ENCODE measurements at regions not wholly inside any gene's neighbourhood (a gene's known extent, or its start where the extent isn't known, plus 50 kb on each side); places are given as distances from the start of the nearest gene placed in this dataset.

GRCh38 chr4:100938698-100939097 lies 408.6 kb downstream of the PPP3CA start:
- no peak for TF ChIP-seq CTCF (IDR thresholded peaks at IDR 0.05; ENCODE audit: unreplicated experiment in 3 of 3)
- no peak overlapping the region for H3K27ac Mint-ChIP-seq
- H3K4me3 Mint-ChIP-seq: no peak overlapping the region
- no peaks in the 10 kb centered on the region for H3K27me3 Mint-ChIP-seq (ENCODE audit: low read depth)
- no peaks in the 10 kb centered on the region for H3K36me3 Mint-ChIP-seq (ENCODE audit: low read depth)
- H3K4me1 Mint-ChIP-seq: peaks cover 9% of the 10 kb centered on the region
- peaks cover 11% of the 10 kb centered on the region for H3K9me3 Mint-ChIP-seq

- no peaks in the 10 kb centered on the region for H3K27me3 Mint-ChIP-seq (ENCODE audit: low read depth)
- no peaks in the 10 kb centered on the region for H3K36me3 Mint-ChIP-seq (ENCODE audit: low read depth)
- H3K4me1 Mint-ChIP-seq: peaks cover 9% of the 10 kb centered on the region
- no peak for TF ChIP-seq CTCF (IDR thresholded peaks at IDR 0.05; ENCODE audit: unreplicated experiment in 3 of 3)
- H3K9me3 Mint-ChIP-seq: peaks cover 3% of the 10 kb centered on the region
- no peak overlapping the region for H3K4me3 Mint-ChIP-seq
- H3K27ac Mint-ChIP-seq: peak overlapping the region in 2 of 3 experiments; percentile 31 to 40
These were observed 410.5 kb downstream of the PPP3CA start for GRCh38 chr4:100936661-100937375.

- peak in 1 of 3 experiments; percentile 15 for TF ChIP-seq CTCF (IDR thresholded peaks at IDR 0.05; ENCODE audit: unreplicated experiment in 3 of 3)
- no peaks in the 10 kb centered on the region for H3K36me3 Mint-ChIP-seq (ENCODE audit: low read depth)
- peaks cover 3% of the 10 kb centered on the region for H3K9me3 Mint-ChIP-seq
- no peak overlapping the region for H3K27ac Mint-ChIP-seq
- no peaks in the 10 kb centered on the region for H3K27me3 Mint-ChIP-seq (ENCODE audit: low read depth)
- no peak overlapping the region for H3K4me3 Mint-ChIP-seq
- peaks cover 9% of the 10 kb centered on the region for H3K4me1 Mint-ChIP-seq
These were observed 412.2 kb downstream of the PPP3CA start for GRCh38 chr4:100935090-100935489.

- TF ChIP-seq CTCF (IDR thresholded peaks at IDR 0.05; ENCODE audit: unreplicated experiment in 3 of 3): no peak
These were observed 413.7 kb downstream of the PPP3CA start for GRCh38 chr4:100933628-100934027.

GRCh38 chr4:100929758-100930157 lies 411.9 kb upstream of the EMCN start:
- Mint-ChIP-seq H3K4me1 (no peaks in the 10 kb centered on the region), H3K27ac (no peak overlapping the region), H3K27me3 (ENCODE audit: low read depth) (no peaks in the 10 kb centered on the region), H3K9me3 (no peaks in the 10 kb centered on the region), H3K4me3 (no peak overlapping the region), H3K36me3 (ENCODE audit: low read depth) (no peaks in the 10 kb centered on the region)
- no peak for TF ChIP-seq CTCF (IDR thresholded peaks at IDR 0.05; ENCODE audit: unreplicated experiment in 3 of 3)

More at GRCh38 chr4:100933628-100934027, 413.7 kb downstream of the PPP3CA start:
- Mint-ChIP-seq H3K4me3 (no peak overlapping the region), H3K9me3 (no peaks in the 10 kb centered on the region), H3K4me1 (peaks cover 9% of the 10 kb centered on the region), H3K27ac (no peak overlapping the region), H3K36me3 (ENCODE audit: low read depth) (no peaks in the 10 kb centered on the region), H3K27me3 (ENCODE audit: low read depth) (no peaks in the 10 kb centered on the region)

GRCh38 chr4:100929135-100929534 lies 411.3 kb upstream of the EMCN start:
- H3K27ac Mint-ChIP-seq: no peak overlapping the region
- H3K36me3 Mint-ChIP-seq (ENCODE audit: low read depth): no peaks in the 10 kb centered on the region
- H3K4me1 Mint-ChIP-seq: no peaks in the 10 kb centered on the region
- TF ChIP-seq CTCF (IDR thresholded peaks at IDR 0.05; ENCODE audit: unreplicated experiment in 3 of 3): no peak
- H3K9me3 Mint-ChIP-seq: no peaks in the 10 kb centered on the region
- H3K27me3 Mint-ChIP-seq (ENCODE audit: low read depth): no peaks in the 10 kb centered on the region
- H3K4me3 Mint-ChIP-seq: no peak overlapping the region
